Liver (tissue), 8 donors: ENCODE measurements at regions not wholly inside any gene's neighbourhood (a gene's known extent, or its start where the extent isn't known, plus 50 kb on each side); places are given as distances from the start of the nearest gene placed in this dataset.

Experiments used
- DNase-seq: peaks from one replicate; pipeline ENCODE4 v3.0.0-alpha.2; 2017; ENCODE audit warnings: low spot score
- H3K27ac ChIP-seq, 2 donors: one replicate each; pipeline ENCODE4 v1.7.0; 2013; ENCODE audit warnings: inconsistent platforms in 2 of 2, low read length in 2 of 2, control low read depth in 1 of 2, low read depth in 1 of 2, mild to moderate bottlenecking in 1 of 2
- H3K27me3 ChIP-seq, 4 donors: one replicate each; pipeline versions ENCODE4 v1.6.1 to v1.7.0; 2013; ENCODE audit warnings: low read length in 3 of 4, inconsistent platforms in 1 of 4, mild to moderate bottlenecking in 1 of 4, moderate library complexity in 1 of 4; ENCODE audit not compliant: control insufficient read depth in 4 of 4, insufficient read depth in 4 of 4
- H3K36me3 ChIP-seq, 4 donors: one replicate each; pipeline versions ENCODE4 v1.6.1 to v1.7.0; 2013; ENCODE audit warnings: low read length in 3 of 4, mild to moderate bottlenecking in 3 of 4, low read depth in 1 of 4, moderate library complexity in 1 of 4; ENCODE audit not compliant: control insufficient read depth in 4 of 4, insufficient read depth in 3 of 4
- H3K4me1 ChIP-seq, 4 donors: one replicate each; pipeline versions ENCODE4 v1.6.1 to v1.7.0; 2013; ENCODE audit warnings: low read length in 3 of 4, mild to moderate bottlenecking in 3 of 4, moderate library complexity in 1 of 4; ENCODE audit not compliant: control insufficient read depth in 4 of 4, insufficient read depth in 4 of 4
- H3K4me3 ChIP-seq, 3 donors: one replicate each; pipeline versions ENCODE4 v1.6.1 to v1.7.0; 2013; ENCODE audit warnings: low read length in 3 of 3, control low read depth in 1 of 3, low read depth in 1 of 3, mild to moderate bottlenecking in 1 of 3
- H3K9ac ChIP-seq, 2 donors: one replicate each; pipeline ENCODE4 v1.7.0; 2013; ENCODE audit warnings: low read length in 2 of 2, mild to moderate bottlenecking in 2 of 2, moderate library complexity in 2 of 2, control low read depth in 1 of 2, low read depth in 1 of 2
- H3K9me3 ChIP-seq, 4 donors: one replicate each; pipeline versions ENCODE4 v1.6.1 to v1.7.0; 2013; ENCODE audit warnings: low read length in 3 of 4; ENCODE audit not compliant: control insufficient read depth in 4 of 4
- EGR1 ChIP-seq, 2 donors: IDR thresholded peaks; 2 replicates each; pipeline ENCODE4 v1.6.1; 2016 to 2018; ENCODE audit warnings: antibody characterized with exemption in 2 of 2, low read depth in 2 of 2
- FOXA1 ChIP-seq: IDR thresholded peaks from 2 replicates; pipeline ENCODE4 v1.6.1; 2016; ENCODE audit warnings: antibody characterized with exemption
- GABPA ChIP-seq, 2 donors: IDR thresholded peaks in 1 of 2; conservative IDR thresholded peaks in 1 of 2; 2 replicates each; pipeline ENCODE4 v1.6.1; 2016; ENCODE audit warnings: antibody characterized with exemption in 2 of 2, mild to moderate bottlenecking in 1 of 2, moderate library complexity in 1 of 2
- JUND ChIP-seq, 2 donors: IDR thresholded peaks; 2 replicates each; pipeline ENCODE4 v1.6.1; 2016; ENCODE audit warnings: antibody characterized with exemption in 2 of 2
- NR2F2 ChIP-seq: IDR thresholded peaks from 2 replicates; pipeline ENCODE4 v1.6.1; 2016; ENCODE audit warnings: antibody characterized with exemption
- RAD21 ChIP-seq, 2 donors: IDR thresholded peaks; 2 replicates each; pipeline ENCODE4 v1.6.1; 2016; ENCODE audit warnings: antibody characterized with exemption in 2 of 2, mild to moderate bottlenecking in 2 of 2
- RXRA ChIP-seq, 2 donors: IDR thresholded peaks; 2 replicates each; pipeline ENCODE4 v1.6.1; 2017 to 2018; ENCODE audit warnings: antibody characterized with exemption in 2 of 2, mild to moderate bottlenecking in 1 of 2
- SP1 ChIP-seq: IDR thresholded peaks from 2 replicates; pipeline ENCODE4 v1.6.1; 2018; ENCODE audit warnings: antibody characterized with exemption, mild to moderate bottlenecking
- TAF1 ChIP-seq: conservative IDR thresholded peaks from 2 replicates; pipeline ENCODE4 v1.6.1; 2016; ENCODE audit warnings: antibody characterized with exemption, mild to moderate bottlenecking
- YY1 ChIP-seq: IDR thresholded peaks from 2 replicates; pipeline ENCODE4 v1.6.1; 2016; ENCODE audit warnings: antibody characterized with exemption, mild to moderate bottlenecking
- WGBS: extraction: QIAGEN DNeasy Blood & Tissue Kit; methylation state at CpG from one replicate; pipeline ENCODE4 v1.1.7; 2013; 5-methylcytosine and 5-hydroxymethylcytosine counted together
- TF ChIP-seq, protein P1 (sequence below): IDR thresholded peaks from 2 replicates; pipeline ENCODE4 v1.6.1; 2016; ENCODE audit warnings: antibody characterized with exemption
- TF ChIP-seq, protein P2 (sequence below): IDR thresholded peaks from 2 replicates; pipeline ENCODE4 v1.6.1; 2016; ENCODE audit warnings: antibody characterized with exemption
- TF ChIP-seq, protein P3 (sequence below): fragments of 150-350 bp; IDR thresholded peaks from 2 replicates; pipeline ENCODE4 v1.5.1; 2017; ENCODE audit warnings: improper control_type of control experiment, low read depth, low read length; ENCODE audit not compliant: missing input control
- TF ChIP-seq, protein P4 (sequence below): IDR thresholded peaks from 2 replicates; pipeline ENCODE4 v1.6.1; 2016; ENCODE audit warnings: antibody characterized with exemption
- donor health status: healthy.
- donor health status: healthy.
- donor health status: healthy.
- donor health status: healthy.
- donor health status: healthy.

DNA sequence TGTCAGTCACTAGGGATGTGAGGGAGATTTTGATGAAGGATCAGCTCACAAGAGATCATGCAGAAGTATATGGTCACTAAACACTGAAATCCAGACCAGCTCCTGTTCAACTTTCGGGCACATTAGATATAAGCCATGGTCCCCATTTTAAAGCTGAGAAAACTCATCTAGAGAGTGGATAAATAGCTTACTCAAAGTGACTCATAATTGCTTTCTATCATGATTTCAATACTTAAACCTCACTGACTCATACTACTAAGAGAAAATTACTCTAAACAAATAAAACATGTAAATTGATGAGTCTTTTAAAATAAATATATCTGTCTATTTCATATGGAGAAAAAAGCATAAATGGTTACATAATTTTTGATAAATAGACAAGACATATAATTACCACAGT lies 567.7 kb downstream of the TLR4 start:
- 81% methylated on average over 1 of the region's 1 CpG for WGBS
- Histone ChIP-seq H3K36me3 (no peaks in the 10 kb centered on the region), H3K9me3 (no peaks in the 10 kb centered on the region), H3K27me3 (no peaks in the 10 kb centered on the region), H3K4me3 (no peak overlapping the region), H3K9ac (no peak overlapping the region), H3K4me1 (no peaks in the 10 kb centered on the region), H3K27ac (no peak overlapping the region)
- TF ChIP-seq RXRA (IDR thresholded peaks at IDR 0.05): no peak
- TF ChIP-seq SP1: no peak
- TF ChIP-seq, protein P1, sequence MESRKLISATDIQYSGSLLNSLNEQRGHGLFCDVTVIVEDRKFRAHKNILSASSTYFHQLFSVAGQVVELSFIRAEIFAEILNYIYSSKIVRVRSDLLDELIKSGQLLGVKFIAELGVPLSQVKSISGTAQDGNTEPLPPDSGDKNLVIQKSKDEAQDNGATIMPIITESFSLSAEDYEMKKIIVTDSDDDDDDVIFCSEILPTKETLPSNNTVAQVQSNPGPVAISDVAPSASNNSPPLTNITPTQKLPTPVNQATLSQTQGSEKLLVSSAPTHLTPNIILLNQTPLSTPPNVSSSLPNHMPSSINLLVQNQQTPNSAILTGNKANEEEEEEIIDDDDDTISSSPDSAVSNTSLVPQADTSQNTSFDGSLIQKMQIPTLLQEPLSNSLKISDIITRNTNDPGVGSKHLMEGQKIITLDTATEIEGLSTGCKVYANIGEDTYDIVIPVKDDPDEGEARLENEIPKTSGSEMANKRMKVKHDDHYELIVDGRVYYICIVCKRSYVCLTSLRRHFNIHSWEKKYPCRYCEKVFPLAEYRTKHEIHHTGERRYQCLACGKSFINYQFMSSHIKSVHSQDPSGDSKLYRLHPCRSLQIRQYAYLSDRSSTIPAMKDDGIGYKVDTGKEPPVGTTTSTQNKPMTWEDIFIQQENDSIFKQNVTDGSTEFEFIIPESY: no peak
- TF ChIP-seq, protein P2, sequence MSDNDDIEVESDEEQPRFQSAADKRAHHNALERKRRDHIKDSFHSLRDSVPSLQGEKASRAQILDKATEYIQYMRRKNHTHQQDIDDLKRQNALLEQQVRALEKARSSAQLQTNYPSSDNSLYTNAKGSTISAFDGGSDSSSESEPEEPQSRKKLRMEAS: no peak
- TF ChIP-seq YY1: no peak
- TF ChIP-seq, protein P3, sequence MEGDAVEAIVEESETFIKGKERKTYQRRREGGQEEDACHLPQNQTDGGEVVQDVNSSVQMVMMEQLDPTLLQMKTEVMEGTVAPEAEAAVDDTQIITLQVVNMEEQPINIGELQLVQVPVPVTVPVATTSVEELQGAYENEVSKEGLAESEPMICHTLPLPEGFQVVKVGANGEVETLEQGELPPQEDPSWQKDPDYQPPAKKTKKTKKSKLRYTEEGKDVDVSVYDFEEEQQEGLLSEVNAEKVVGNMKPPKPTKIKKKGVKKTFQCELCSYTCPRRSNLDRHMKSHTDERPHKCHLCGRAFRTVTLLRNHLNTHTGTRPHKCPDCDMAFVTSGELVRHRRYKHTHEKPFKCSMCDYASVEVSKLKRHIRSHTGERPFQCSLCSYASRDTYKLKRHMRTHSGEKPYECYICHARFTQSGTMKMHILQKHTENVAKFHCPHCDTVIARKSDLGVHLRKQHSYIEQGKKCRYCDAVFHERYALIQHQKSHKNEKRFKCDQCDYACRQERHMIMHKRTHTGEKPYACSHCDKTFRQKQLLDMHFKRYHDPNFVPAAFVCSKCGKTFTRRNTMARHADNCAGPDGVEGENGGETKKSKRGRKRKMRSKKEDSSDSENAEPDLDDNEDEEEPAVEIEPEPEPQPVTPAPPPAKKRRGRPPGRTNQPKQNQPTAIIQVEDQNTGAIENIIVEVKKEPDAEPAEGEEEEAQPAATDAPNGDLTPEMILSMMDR: no peak
- TF ChIP-seq TAF1: no peak
- TF ChIP-seq FOXA1: no peak
- no peak for TF ChIP-seq GABPA (IDR thresholded peaks at IDR 0.05 in 1 of 2, conservative IDR thresholded peaks at IDR 0.05 in 1 of 2)
- no peak for TF ChIP-seq JUND (IDR thresholded peaks at IDR 0.05)
- no peak for TF ChIP-seq NR2F2
- TF ChIP-seq, protein P4, sequence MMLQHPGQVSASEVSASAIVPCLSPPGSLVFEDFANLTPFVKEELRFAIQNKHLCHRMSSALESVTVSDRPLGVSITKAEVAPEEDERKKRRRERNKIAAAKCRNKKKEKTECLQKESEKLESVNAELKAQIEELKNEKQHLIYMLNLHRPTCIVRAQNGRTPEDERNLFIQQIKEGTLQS: no peak
- DNase-seq: no peak

DNA sequence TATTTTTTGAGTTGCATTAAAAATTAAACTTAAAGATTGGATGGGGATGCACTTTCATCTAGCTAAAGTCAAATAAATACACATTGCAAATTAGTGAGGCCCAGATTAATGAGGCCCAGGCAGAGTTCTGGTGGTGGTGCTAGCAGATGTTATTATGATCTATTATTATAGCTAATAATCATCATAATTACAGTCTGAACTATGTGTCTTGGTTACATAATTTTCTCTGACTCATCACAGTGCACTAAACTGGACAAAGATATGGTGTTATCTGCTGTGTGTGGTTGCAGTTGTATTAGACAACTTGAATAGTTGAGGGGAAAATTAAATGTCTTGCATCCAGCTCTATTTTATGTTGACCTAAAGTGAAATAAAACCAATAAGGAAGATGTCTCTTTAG lies 568.8 kb downstream of the TLR4 start:
- no peak overlapping the region for H3K9ac ChIP-seq
- H3K4me1 ChIP-seq: no peaks in the 10 kb centered on the region
- no peak overlapping the region for H3K4me3 ChIP-seq
- DNase-seq: no peak
- TF ChIP-seq NR2F2: no peak
- TF ChIP-seq GABPA (IDR thresholded peaks at IDR 0.05 in 1 of 2, conservative IDR thresholded peaks at IDR 0.05 in 1 of 2): no peak
- TF ChIP-seq JUND (IDR thresholded peaks at IDR 0.05): no peak
- no peaks in the 10 kb centered on the region for H3K27me3 ChIP-seq
- H3K9me3 ChIP-seq: no peaks in the 10 kb centered on the region
- no peak overlapping the region for H3K27ac ChIP-seq
- no peaks in the 10 kb centered on the region for H3K36me3 ChIP-seq

DNA sequence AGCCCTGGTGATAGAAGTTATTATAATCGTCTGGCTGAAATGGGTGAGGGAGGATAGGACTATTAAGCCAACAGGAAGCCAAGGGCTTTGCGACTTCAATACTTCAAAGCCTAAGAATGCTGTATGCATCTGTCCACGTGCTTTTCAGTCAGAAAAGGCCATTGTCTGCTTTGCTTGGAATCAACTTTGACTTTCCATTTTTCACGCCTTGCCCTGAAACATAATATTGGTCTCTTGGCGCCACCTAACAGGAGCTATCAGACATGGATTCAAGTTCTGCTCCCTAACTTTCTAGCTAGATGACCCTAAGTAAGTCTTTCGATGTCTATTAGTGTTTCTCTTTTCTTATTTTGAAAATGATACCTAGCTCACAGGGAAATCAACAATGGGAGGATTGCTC lies 572.6 kb downstream of the TLR4 start:
- no peak for DNase-seq
- H3K4me3 ChIP-seq: no peak overlapping the region
- WGBS: 73% methylated on average over 6 of the region's 6 CpGs
- no peaks in the 10 kb centered on the region for H3K9me3 ChIP-seq
- no peaks in the 10 kb centered on the region for H3K36me3 ChIP-seq
- H3K27ac ChIP-seq: no peak overlapping the region
- H3K9ac ChIP-seq: no peak overlapping the region
- no peaks in the 10 kb centered on the region for H3K4me1 ChIP-seq
- no peaks in the 10 kb centered on the region for H3K27me3 ChIP-seq
- TF ChIP-seq EGR1 (IDR thresholded peaks at IDR 0.05; ENCODE audit: low read depth in 2 of 2) (no peak), RAD21 (IDR thresholded peaks at IDR 0.05) (peak in 1 of 2 donors; percentile 22)
